ENCODE measurements at regions not wholly inside any gene's neighbourhood (a gene's known extent, or its start where the extent isn't known, plus 50 kb on each side); places are given as distances from the start of the nearest gene placed in this dataset.

DNA sequence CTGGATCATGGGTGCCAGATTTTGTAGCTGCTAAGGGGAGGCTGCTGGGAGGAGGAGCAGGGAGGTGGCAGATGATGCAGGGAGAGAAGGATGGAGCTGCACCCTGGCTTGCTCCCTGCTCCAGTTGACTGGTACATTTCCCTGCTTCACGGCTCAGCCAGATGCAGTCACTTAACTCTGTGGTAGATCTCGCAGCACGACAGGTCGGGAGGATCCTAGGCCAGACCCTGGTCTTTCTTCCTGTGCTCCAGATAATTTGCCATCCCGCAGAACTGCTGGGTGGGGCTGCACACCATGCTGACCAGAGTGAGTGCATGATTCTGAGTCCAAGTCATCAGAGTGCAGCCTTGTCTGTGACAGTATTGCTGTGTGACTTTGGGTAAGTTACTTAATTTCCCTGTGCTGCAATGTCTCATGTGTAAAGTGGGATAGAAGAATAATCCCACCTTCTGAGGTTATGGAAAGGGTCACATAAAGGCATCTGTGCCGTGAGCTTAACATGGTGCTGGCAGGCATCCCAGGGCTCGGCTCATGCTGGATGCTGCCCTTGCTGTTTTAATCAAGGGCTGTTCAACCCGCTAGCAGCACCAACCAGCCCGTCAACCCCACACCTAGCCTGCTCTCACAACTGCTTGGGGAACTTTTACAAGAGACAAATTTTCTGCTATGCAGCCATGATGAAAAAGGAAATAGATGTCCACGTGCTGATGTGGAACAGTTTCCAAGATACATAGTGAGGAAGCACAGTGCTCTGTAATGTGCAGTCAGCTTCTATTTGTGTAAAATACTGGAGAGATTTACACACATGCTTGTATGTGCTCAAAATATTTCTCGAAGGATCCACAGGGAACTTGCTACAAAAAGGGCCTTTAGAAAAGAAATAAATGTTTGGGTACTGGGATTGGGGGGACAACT lies 257.9 kb downstream of the CDH26 start:
- no peak for DNase-seq

DNA sequence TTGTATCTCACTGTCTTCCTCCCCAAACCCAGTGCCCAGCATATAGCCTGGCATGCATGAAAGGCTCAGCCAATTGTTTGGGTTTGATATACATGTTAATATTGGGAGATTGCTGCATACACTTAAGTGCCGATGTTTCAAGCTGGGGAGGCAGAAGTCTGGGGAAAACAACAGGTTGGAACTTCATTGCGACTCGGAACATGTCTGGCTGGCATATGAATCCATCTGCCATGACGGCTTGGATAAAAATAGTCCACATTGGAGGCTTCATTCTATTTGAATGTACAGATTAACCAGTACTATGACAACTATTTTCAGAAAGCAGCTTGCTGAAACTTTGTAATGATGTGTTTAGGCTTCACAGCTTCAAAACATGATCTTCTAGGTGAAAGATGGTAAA lies 261.0 kb downstream of the CDH26 start:
- no peak for DNase-seq

DNA sequence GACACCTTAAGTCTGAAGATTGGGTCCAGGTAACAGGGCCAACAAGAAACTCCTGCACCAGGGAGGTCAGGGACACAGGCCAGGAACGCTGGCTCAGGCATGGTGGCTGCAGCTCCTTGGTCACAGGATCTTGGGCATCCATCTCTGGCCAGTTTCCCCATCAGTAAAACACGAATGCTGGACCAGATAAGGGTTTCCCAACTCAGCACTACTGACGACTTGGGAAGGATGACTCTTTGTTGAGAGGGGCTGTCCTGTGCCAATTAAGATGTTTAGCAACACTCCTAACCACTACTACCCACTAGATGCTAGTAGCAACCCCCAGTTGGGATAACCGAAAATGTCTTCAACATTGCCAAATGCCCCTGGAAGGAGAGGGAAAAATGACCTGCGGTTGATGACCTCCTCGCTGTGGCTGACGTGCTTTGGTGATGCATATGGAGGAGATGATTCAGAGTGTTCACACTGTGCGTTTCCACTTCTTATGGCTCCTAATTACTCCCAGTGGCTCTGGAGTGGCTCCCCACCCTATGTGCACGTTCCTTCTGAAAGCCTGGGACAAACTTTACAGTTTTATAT lies 261.9 kb downstream of the CDH26 start:
- DNase-seq = no peak

DNA sequence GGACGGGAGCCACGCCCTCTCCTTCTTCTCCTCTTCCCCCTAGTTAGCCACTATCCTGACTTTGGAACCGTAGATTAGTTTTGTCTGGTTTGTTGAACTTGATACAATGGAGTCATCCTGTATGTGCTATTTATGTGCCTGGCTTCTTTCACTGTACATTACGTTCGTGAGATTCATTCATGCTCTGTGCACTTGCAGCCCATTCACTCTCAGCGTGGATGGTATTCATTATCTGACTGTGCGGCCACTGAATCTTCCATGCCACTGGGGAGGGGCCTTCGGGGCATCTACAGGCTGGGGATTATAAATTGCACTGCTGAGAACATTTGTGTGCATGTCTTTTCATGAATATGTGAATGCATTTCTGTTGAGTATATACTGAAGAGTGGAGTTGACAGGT lies 262.5 kb downstream of the CDH26 start:
- no peak for DNase-seq

DNA sequence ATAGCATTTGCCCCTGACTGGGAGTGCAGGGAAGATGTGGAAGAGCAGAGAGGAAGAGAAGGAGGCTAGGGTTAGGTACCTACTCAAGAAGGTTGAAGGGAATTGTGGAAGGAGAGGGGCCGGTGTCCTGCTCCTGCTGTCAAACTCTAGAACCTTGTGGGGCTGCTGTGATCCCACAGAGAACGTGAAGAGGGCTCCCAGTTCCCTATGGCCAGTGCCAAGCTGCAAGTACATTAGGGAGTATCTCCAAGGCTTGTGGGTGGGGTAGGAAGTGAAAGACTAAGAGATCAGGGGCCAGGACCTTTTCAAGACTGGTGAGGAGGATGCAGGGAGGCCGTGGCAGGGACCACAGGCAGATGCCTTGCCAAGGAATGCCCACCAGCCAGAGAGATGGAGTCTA lies 263.4 kb downstream of the CDH26 start:
- no peak for DNase-seq

DNA sequence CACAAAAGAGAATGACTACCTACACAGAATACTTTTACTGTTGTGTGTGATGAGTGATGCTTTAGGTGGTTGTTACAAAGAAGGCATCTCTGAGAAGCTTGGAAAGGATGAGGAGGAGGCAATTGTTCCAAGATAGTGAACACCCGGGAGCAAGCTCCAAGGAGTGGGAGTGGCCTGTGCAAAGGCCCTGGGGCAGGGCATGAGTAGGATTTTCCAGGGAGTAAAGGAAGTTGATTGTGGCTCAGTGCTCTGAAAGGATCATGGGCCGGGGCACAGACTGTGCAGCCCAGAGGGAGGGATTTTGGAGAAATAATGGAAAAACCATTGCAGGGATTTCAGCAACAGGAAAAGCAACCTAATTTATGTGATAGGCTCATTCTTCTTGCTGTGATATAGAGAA lies 264.3 kb downstream of the CDH26 start:
- DNase-seq = no peak

DNA sequence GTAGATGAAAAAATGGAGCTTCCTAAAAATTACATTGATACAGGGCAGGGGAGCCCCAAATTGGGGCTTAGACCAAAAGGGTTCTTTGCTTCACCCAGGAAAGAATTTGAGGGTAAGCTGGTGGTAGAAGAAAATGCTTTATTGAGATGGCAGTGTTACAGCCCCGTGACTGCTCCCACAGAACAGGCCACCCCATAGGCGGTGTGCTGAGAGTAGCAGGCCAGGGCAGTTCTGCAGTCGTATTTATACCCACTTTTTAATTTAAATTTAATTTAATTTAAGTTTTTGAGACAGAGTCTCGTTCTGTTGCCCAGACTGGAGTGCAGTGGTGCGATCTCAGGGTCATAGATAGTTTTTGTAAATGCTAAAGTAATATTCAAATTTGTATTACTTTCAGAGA lies 265.0 kb downstream of the CDH26 start:
- DNase-seq = no peak

DNA sequence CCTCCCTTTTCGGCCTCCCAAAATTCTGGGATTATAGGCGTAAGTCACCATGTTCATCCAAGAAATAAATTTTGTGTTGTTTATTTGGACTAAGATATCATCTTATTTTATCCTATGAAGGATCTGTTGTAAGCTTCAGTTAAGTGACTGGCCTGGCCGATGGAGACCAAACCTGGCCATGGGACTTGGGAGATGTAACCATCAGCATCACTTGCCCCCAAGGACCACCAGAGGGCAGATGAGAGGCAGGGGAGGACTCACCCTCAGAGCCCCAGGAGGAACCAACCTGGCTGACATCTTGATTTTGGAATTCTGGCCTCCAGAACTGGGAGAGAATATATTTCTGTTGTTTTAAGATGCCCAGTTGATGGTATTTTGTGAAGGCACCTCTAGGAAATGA lies 266.7 kb downstream of the CDH26 start:
- no peak for DNase-seq

DNA sequence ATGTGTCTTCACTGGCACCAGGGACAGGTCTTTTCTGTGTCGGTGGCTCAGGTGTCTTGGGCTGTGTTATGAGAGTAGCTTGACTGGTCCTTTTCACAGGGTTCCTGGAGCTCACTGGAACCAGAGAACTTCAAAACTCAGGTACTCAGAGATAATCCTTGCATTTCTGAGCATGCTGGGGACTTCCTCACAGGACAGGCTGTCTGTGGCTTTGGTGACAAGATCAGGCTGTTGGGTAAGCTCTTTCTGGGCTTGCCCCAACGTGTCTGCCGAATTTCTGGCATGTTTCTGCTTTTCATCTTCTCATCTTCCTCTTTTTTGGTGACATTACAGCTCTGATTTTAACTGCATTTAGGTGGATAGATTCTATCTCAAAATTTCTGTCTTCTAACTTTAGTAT lies 270.0 kb downstream of the CDH26 start:
- no peak for DNase-seq

DNA sequence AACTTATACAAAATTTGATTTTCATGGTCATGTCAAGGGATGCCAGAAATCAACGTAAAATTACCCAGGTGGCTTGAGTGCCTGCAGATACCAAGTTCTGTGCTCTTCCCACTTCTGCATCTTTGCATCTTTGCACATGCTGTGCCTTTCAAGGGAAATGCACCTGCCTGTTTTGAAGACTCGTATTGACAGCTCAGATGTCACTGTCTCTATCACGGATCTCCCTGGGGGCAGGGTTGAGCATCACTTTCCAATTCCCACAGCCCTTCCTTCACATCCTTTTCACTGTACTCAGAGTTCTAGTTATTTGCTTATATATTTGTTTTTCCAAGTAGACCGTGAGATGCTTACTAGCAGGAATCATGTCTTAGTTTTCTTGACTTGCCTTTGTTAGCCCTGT lies 274.2 kb downstream of the CDH26 start:
- DNase-seq = no peak

DNA sequence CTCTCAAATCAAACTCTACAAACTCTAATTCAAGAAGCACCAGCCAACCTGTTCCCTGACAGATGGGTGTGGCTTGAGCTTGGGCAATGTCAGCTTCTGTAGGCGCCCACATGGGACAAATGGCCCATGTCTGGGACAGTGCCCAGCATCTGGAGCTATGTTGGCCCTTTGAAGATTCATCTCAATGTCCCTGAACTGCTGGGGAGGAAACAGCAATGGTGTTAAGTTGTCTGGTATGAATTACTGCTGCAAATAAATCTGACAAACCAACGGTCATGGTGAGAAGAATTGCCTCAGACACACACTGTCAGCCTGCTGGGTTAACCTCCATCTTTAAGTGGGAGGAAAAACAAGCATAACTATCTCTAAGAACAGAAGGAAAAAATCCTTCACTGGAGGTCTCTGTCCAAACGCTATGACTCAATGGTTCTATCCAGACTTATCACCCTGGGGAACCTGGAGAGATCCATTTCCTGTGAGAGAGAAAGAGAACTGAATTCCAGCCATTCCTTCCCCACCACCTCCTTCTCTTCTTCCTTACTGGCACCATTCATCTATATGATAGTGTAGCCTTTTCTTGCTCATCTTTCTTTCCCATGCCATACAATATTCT lies 274.9 kb downstream of the CDH26 start:
- DNase-seq = no peak

DNA sequence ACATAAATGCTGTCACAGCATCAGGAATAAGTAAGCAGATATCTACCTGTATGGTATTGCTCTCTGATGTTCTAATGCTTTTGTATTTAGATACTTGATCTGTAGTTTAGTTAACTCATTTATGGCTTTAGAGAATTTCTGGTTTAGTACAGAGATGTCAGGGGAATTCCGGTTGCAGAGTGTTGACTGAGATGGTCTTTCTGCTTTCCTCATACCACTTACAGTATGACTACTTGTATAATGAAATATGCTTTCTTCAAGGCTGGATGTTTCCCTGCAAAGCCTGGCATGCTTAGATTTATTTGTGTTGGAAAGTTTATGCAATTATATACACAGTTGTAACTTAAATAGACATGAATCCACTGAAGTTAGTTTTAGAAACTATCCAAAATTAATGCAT lies 278.4 kb downstream of the CDH26 start:
- peak; percentile 18 for DNase-seq

DNA sequence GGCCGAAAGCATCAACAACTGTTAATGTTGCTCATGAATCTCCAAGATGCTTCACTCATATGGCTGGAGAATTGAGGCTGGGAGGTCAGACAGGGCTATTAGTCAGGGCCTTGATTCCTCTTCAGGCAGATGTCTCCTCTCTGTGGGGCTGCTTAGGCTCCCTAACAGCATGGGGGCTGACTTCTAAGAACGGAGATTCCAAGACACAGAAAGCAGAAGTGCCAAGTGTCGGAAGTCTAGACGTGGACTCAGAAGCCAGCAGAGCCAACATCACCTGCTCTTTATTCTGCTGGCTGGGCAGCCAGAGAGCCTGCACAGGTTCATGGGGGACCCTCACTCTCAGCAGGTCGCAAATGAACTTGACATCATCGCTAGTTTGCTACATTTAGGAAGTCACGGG lies 279.8 kb downstream of the CDH26 start:
- no peak for DNase-seq

DNA sequence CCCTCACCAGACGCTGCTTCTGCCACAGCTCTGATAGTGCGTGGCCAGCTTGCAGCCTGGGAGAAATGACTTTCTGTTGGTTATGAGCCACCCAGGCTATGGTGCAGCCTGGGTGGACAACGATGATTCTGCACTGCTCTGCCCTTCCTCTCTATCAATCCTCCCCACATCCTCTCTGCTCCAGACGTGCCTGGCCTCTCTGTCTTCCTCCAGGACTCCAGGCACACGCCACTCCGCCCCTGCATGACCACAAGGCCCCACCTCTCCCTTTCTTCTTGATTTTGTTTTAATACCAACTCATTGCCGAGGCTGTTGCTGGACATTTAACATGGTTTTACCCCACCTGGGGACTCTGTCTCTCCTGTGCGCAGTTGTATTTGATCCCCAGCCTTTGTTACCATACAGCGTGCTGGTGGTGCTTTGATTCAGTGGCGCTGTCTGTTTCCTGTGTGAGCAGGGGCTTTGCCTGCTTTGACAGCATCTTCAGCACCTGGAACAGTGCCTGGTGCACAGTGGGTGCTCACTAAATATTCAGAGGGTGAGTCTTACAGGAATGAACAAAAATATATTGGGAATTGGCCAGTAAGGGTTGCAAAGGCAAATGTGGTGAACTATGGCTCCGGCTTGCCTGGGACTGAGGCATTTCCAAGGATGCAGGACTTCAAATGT lies 280.9 kb downstream of the CDH26 start:
- no peak for DNase-seq

DNA sequence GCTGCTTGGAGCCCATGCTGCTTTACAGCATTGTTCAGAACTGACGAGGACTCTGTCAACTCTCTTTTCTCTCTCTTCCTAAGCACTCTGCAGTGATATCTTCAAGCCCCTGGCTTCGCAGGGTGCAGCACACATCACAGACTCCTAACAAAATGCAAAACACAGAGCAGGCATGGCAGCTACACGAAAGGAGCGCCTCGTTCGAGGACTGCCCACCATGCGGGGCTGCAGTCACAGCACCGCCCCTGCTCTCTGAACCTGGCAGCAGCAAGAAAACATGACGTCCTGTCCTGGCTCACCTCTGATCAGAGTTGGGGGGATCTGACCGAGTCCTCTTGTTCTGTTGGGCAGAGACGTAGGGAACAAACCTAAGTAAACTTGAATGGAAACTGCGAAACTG lies 281.7 kb downstream of the CDH26 start:
- no peak for DNase-seq

DNA sequence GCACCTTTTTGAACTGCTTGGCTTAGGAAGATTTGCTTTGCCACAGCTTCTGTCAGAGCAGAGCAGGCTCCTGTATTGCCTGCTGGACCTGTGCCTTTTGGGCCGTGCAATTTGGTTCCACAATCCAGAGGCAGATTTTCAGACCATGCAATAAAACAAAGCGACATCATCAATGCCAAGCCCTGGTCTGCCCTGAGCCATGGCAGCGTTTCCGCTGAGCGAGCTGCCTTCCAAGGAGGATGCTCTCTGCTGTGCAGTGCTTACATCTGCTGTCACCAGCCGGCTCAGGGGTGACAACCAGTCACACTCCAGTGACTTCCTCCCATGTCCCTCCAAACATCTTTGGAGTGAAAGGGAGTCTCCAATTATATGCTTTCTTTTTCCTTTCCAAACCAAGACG lies 282.2 kb downstream of the CDH26 start:
- DNase-seq = no peak

DNA sequence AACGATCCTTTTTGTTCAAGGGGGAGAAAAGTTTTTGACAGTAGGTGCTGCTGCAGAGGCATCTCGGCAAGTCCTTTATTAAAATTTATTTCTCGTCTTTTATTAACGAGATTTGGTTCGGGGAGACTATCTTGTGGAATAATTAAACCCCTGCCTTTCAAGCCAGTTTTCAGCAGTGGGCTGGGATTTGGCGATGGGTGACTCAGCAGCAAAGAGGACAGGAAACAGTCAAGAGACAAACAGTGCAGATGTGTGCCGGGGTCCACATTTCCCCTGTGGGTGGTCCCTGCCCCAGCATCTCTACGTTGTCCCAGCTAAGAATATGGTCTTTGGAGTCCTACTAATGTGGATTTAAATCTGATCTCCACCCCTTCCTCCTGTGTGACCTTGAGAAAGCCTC lies 282.8 kb downstream of the CDH26 start:
- DNase-seq = no peak

DNA sequence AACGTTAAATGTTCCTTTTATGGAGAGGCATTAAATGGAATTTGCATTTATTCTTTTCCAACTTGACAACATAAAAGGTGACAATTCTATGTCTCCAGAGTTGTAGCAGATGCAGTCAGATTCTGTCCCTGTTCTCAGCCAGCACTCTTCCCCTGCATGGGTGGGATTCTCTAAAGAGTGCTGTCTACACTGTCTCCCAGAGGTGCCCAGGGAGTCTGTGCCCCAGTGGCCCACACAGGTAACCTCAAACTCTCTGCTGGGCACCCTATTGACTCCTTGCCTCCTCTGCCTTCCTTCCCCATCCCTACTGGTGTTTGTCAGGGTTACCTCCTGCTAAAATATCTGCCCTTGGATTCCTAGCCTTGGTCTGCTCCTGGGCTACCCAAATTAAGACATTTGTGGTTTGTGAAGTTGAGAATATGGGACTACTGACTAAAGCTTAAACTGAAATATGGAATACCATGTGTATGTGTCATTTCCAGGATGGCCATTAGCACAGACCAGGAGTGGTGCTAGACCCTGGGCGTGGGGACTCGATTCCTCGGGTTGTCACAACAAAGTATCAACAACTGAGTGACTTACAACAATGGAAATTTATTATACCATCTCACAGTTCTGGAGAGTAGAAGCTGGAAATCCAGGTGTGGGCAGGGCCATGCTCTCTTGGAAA lies 284.7 kb downstream of the CDH26 start:
- no peak for DNase-seq

DNA sequence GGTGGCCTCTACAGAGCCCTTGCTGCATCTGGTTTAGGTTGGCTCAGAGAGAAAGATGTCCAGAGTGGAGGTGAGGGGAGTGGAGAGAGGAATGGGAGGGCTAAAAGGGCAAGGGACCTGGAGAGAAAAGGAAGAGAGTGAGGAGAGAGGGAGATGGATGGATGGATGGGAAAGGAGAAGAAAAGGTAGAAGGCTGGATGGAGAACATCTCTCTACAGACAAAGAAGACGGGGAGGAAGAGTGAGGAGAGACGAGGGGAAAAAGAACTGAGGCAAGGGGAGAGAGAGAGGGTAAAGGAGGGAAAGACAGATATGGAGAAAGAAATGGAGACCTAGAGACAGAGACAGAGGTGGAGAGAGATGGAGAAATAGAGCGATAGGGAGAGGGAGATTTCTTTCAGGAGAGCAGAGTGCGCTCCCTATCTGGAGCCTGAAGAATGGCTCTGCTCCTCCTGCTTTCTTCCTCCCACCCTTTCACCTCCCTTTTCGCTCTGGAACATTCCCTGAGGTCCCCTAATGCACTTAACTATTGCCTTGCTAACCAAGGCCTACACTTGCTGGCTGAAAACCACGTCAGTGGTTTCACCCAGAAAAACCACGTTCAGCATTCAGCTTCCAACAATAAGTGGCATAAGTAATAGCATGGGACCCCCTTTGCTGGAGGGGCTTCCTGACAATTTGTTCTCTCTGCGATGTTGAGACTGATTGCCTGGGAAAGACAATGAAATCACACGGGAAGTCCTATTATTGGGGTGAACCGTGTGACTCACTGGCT lies 286.3 kb downstream of the CDH26 start:
- DNase-seq = no peak

DNA sequence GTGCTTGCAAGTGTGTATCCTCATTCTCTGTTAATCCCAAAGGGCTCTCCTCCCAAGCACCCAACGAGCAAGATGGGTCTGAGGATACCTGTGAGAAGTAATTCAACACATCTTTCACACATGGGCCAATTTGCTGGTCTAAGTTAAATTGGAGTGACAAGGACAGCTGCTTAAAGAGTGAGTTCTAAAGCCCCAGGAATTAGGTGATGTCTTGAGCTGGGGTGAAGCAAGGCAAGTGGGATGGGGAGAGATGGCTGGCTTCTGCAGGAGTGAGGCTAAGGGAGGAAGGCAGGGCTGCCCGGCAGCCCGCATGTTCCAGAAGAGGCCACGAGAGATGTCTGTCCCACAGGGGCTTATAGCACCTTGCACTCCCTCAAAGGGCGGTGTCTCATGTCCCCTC lies 288.5 kb downstream of the CDH26 start:
- DNase-seq = no peak

DNA sequence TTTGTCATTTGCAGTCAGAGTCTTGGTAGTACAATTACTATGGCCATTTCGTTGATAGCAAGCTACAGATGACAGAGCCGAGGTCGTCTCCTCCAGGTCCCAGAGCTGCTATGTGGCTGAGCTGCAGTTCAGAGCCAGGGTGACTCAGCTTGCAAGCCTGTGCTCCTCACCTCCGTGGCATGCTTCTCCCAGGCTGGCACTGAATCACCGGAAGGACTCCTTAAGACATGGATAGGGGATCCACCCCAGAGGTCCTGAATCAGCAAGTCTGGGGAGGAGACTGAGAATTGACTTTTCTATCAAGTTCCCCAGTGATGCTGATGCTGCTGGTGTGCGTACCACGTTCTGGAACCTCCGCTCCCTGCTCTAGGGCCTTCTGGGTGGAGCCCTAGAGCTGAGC lies 291.2 kb downstream of the CDH26 start:
- DNase-seq = no peak

DNA sequence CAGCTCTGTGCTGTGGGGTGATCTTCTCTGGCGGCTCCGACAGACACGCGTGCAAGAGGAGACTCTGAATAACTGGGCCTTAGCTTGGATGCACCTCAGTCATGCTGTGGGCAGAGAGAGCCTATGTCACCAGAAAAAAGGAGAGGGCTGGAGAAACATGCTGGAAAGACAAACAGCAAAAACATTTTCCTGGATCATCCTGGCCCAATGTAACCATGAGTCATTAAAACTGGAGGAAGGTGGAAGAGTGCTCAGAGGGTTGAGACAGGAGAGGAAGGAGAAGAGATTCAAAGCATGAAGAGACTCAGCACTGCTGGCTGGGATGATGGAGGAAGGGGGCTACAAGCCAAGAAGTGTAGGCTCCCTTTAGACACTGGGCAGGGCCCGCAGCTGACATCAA lies 292.0 kb downstream of the CDH26 start:
- DNase-seq = no peak

All from activated CD4-positive, alpha-beta T cell treated with anti-CD3 and anti-CD28 coated beads, Interleukin-2, amount 50 U/mL, for 16 hours (primary cell).